Stomach (tissue), 4 donors: ENCODE measurements at regions not wholly inside any gene's neighbourhood (a gene's known extent, or its start where the extent isn't known, plus 50 kb on each side); places are given as distances from the start of the nearest gene placed in this dataset.

Source experiments
- EP300 ChIP-seq: sonication (generic); formaldehyde crosslinking; IDR thresholded peaks from one replicate; pipeline ENCODE4 v1.6.1; 2017; ENCODE audit warnings: antibody characterized with exemption
- POLR2A ChIP-seq, 4 donors: fragments of 450-650 bp; IDR thresholded peaks; one replicate each; pipeline ENCODE4 v1.6.1; 2016; ENCODE audit warnings: antibody characterized with exemption in 4 of 4, control low read depth in 2 of 4, mild to moderate bottlenecking in 1 of 4, moderate library complexity in 1 of 4
- POLR2AphosphoS5 ChIP-seq, 3 donors: sonication (generic); formaldehyde crosslinking; IDR thresholded peaks; one replicate each; pipeline ENCODE4 v1.6.1; 2016; ENCODE audit warnings: antibody characterized with exemption in 3 of 3
- TF ChIP-seq, protein P1 (sequence below), 7 experiments: fragments of 450-650 bp in 4 of 7; fragments of 200-600 bp in 3 of 7; sonication (generic) in 3 of 7; IDR thresholded peaks; one replicate each; pipeline ENCODE4 v1.5.1; 2016 to 2019; ENCODE audit warnings: antibody characterized with exemption in 7 of 7, control low read depth in 2 of 7, mild to moderate bottlenecking in 1 of 7

DNA sequence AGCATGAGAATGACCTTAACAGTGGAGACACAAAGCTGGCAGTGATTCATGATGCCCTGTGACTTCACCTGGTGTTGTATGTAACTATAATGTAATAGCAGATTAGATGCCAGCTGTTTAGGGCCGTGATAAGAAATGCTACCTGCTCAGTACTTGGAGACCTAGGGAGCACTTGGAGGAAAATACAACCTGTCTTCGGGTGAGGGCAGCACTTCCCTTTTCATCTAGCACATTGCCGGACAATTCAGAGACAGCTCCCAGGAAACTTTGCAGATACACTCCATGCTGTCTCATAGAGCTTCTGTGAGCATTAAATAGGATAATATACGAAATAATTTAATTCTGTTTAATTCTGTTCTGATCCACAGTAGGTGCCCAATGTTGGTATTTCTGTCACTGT lies 668.5 kb downstream of the TSN start:
- TF ChIP-seq EP300 (no peak), POLR2A (IDR thresholded peaks at IDR 0.05) (no peak), POLR2AphosphoS5 (IDR thresholded peaks at IDR 0.05) (no peak)
- TF ChIP-seq, protein P1, sequence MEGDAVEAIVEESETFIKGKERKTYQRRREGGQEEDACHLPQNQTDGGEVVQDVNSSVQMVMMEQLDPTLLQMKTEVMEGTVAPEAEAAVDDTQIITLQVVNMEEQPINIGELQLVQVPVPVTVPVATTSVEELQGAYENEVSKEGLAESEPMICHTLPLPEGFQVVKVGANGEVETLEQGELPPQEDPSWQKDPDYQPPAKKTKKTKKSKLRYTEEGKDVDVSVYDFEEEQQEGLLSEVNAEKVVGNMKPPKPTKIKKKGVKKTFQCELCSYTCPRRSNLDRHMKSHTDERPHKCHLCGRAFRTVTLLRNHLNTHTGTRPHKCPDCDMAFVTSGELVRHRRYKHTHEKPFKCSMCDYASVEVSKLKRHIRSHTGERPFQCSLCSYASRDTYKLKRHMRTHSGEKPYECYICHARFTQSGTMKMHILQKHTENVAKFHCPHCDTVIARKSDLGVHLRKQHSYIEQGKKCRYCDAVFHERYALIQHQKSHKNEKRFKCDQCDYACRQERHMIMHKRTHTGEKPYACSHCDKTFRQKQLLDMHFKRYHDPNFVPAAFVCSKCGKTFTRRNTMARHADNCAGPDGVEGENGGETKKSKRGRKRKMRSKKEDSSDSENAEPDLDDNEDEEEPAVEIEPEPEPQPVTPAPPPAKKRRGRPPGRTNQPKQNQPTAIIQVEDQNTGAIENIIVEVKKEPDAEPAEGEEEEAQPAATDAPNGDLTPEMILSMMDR (IDR thresholded peaks at IDR 0.05) = no peak
